Gastrocnemius medialis (tissue), 4 donors: ENCODE measurements at regions not wholly inside any gene's neighbourhood (a gene's known extent, or its start where the extent isn't known, plus 50 kb on each side); places are given as distances from the start of the nearest gene placed in this dataset.

Experiments
- CTCF ChIP-seq, 5 experiments: fragments of 450-650 bp in 3 of 5; fragments of 200-600 bp in 2 of 5; sonication (generic) in 2 of 5; IDR thresholded peaks in 4 of 5; conservative IDR thresholded peaks in 1 of 5; 1 replicate in 4 of 5; 2 replicates in 1 of 5; pipeline ENCODE4 v1.5.1; 2016 to 2019; ENCODE audit warnings: antibody characterized with exemption in 5 of 5, mild to moderate bottlenecking in 3 of 5, moderate library complexity in 3 of 5
- POLR2A ChIP-seq, 2 donors: fragments of 450-650 bp; IDR thresholded peaks; one replicate each; pipeline ENCODE4 v1.6.1; 2017; ENCODE audit warnings: antibody characterized with exemption in 2 of 2, mild to moderate bottlenecking in 2 of 2, moderate library complexity in 2 of 2

DNA sequence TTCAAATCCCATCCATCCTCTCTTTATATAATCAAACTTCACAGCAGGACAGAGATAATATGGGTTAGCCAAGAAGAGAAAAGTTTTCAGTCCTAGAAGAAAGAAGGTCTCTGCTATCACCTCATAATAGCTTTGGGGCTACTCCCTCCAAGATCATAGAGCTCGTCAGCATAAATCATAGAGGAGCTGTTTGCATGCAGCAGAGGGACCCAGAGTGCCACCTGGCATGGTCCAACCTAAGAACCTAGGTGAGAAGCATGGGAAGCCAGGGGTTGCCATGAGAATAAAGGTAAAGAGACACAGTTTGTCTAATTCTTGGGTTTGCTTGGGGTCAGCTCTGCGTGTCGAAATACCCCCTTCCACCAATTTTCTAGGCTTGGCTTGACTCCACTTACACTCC is 87.1 kb upstream of the CYP1B1 start:
- TF ChIP-seq CTCF (IDR thresholded peaks at IDR 0.05 in 4 of 5, conservative IDR thresholded peaks at IDR 0.05 in 1 of 5) (no peak), POLR2A (IDR thresholded peaks at IDR 0.05) (no peak)
